Bone marrow (tissue), 2 donors: ENCODE measurements at regions not wholly inside any gene's neighbourhood (a gene's known extent, or its start where the extent isn't known, plus 50 kb on each side); places are given as distances from the start of the nearest gene placed in this dataset.
"Not testable (repeated sequence)": the region's sequence is repeated elsewhere in the genome, so short reads cannot be mapped to it uniquely, and the experiment has no call there.

Experiments
- DNase-seq, 2 donors: peaks; one replicate each; lab custom pipeline; 2025; lab: John Stamatoyannopoulos, UW

- not testable (repeated sequence) for DNase-seq
Measured at GRCh38 chr3:14272959-14273560, 94.4 kb downstream of the LSM3 start.

- DNase-seq, result no peak
Measured at GRCh38 chr3:14273901-14274611, 95.4 kb downstream of the LSM3 start.

DNA sequence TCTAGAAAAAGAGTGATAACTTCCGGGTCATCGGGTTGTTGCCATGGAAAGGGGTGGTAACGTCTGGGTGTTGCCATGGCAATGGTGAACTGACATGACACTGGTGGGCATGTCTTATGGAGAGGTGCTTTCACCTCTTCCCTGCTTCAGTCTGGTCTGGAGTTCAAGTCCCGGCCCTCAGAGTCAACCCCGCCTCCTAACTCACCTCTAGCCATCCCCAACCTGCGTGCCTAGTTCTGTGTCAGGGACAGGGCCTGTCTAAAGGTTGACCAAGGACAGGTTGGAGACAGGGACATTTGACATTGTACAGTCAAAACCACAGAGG is 96.0 kb downstream of the LSM3 start:
- no peak for DNase-seq

GRCh38 chr3:14274999-14275961 is 96.7 kb downstream of the LSM3 start:
- no peak for DNase-seq

DNA sequence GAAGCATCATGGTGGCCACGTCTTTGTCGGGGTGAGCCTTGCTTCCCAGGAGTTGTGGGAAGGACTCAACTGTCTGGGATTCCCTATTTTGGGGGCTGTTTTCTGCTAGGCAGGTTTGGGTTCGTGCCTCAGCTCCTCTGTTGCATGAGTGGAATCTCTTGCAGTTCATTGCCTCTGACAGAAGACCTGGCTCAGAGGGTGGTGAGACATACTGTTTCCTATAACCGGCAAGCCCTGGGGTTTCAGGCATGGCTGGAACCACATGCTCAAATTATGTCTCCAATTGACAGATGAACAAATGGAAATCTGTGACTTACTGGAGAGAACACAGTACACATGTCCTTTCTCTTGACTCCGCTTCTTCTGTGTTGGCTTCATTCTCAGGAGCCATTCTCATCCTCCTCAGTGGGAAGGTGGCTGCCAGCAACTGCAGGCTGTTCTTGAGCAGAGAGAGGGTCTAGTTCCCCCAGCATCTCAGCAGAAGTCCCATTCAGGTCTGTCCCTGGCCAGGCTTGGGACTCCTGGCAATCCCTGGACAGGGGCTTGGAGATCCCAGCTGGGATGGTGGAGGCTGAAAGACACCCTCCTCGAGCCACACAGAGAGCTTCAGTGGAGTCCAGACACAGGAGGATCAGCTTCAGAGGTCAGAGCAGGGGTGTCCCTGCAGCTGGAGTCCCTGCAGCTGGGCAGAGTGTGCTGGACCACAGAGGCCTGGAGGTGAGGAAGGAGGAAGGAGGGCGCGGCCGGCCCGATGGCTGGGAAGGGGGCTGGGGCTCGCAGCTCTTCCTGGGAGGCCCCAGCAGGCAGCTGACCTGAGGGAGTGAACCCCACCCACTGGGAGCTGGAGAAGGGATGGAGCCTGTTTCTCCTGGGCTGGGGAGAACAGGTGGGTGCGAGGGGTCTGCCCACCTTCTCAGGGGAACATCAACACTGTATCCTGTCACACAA is 97.6 kb downstream of the LSM3 start:
- DNase-seq, result no peak

- no peak for DNase-seq
Measured at GRCh38 chr3:14277557-14277956, 98.9 kb downstream of the LSM3 start.

GRCh38 chr3:14278265-14278798 is 99.7 kb downstream of the LSM3 start:
- DNase-seq, result no peak

- no peak for DNase-seq
Measured at GRCh38 chr3:14278799-14279625, 100.4 kb downstream of the LSM3 start.

DNA sequence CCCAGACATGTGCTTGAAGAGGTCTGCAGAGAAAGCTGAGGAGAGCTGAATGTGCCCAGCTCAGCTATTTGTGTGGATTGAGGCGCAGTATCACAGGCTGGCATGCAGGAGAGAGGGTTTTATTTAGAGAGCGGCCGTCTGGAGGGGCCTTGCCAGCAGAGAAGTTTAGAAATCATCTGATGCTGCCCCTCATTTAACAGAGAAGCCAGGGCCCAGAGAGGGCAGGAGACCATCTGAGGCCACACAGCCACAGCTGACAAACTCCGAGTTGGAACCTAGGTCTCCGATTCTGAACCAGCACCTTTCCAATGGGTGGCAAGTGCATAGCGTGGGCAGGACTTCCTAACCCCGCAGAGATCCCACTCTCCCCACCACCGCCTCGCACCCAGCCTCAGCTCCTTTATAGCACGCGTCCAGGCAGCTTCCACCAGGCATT is 101.0 kb downstream of the LSM3 start:
- no peak for DNase-seq

- no peak for DNase-seq
Measured at GRCh38 chr3:14280326-14280725, 101.7 kb downstream of the LSM3 start.

- no peak for DNase-seq
Measured at GRCh38 chr3:14281053-14281452, 102.4 kb downstream of the LSM3 start.

DNA sequence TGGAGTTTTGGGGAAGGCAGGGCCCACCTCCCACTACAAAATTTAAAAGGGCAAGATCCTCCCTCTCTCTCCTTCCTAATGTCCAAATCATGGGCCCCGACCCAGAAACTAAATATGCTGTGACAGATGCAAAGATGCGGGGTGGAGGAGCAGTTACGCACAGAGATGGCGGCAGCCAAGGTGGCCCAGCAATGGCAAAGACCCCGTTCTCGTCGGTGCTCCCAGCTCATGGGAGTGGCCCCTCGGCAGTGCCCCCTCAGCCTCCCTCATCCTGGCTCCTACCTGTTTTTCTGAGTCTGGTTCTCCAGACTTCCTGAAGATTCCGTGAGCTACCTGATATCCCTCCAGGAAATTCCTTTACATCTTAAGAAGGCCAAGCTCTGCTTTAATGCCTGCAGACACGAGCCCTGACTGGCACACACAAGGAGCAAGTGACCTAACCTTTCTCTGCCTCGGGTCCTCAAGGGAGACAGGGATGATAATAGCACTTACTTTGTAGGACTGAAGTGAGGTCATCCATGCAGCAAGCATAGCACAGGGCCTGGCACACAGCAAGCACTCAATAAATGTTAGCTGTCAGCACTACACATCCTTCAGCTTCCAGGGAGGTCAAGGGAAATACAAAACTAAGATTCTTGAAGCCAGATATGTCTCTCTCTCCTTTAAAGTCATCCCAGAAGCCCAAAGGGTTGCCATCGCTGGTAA is 103.5 kb downstream of the LSM3 start:
- no peak for DNase-seq

- no peak for DNase-seq
Measured at GRCh38 chr3:14282706-14283075, 104.1 kb downstream of the LSM3 start.

DNA sequence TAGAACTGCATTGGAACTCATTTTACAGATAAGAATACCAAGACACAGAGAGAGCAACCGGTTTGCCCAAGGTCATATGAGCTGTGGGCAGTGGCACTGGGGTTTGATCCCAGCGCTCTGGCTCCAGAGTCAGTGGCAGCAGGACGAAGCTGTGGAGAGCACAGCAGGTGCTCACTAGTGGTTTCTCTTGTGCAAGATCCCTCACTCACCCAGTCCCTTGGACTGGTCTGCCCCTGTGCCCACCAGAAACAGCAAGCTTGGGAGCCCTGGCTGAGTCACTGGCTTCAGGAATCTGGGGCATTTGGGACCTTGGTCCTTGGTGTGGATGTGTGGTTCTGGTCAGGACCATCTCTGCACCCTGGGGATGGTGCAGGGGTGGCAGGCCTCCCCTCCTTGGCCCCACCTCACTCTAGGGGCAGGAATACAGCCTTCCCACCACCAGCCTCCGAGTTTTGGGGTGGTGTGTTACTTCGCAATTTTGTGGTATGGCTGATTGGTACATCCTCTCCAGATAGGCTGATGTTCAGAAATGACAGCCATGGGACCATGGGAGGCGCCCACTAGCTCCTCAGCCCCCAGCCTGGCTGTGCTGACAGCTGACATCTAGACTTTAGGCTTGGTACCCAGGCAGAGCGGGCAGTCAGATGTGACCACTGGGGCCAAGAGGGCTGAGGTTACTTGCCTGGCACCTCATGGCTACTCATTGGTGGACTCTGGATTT is 104.6 kb downstream of the LSM3 start:
- DNase-seq, result no peak

GRCh38 chr3:14283813-14284438 is 105.3 kb downstream of the LSM3 start:
- no peak for DNase-seq

DNA sequence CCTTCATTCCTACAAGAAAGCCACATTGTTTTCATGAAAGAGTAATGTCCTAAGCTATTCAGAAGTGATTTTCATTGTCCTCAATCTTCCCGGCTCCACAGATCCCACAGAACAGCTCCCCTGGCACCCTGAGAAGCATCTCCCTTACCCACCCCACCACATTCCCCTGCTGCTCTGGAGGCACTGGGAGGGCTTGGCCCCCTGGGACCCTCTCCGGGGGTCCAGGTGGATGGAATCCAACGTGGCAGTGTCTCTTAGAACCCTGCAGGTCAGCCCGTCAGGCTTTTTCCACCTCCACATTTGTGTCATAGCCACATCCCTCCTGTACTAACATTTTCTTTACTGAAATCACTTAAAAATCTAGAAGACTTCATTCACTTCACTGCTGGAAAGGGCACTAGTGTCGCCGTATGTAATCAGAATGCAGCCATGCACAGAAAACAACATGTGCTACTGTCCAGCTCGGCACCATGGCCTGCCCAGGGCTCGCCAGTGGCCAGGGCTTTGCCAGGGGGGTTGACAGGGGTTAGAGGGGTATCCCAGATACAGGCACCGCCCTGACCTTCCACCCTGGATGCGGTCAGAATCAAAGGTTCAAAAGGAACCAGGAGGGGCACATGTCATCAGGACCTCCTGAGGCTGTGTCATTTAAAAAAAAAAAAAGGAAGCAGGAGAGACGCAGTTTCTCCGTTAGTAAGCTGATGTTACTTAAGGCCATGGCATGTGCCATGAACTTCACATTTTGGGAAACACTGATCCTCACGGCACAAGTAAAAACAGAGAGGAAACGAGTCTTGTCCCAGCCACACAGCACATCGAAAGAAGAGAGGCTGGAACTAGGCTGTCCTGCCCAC is 106.3 kb downstream of the LSM3 start:
- no peak for DNase-seq

DNA sequence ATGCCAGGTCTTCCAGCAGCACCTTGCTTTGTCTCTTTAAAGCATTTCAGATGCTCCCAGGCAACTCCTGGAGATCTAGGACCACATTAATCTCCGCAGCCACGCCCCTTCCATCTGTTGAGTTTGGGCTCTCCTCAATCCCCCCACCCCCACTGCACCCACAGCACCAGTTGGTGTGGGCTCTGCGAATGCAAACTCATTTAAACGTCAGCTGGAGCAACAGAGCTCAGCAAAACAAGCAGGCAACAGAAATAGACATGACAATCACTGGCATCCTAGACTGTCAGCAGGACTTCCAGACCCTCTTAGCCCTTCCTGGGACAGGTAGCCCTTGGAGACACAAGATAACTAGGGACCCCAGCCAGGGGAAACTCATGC is 106.9 kb downstream of the LSM3 start:
- no peak for DNase-seq
